ENCODE measurements at regions not wholly inside any gene's neighbourhood (a gene's known extent, or its start where the extent isn't known, plus 50 kb on each side); places are given as distances from the start of the nearest gene placed in this dataset.

DNA sequence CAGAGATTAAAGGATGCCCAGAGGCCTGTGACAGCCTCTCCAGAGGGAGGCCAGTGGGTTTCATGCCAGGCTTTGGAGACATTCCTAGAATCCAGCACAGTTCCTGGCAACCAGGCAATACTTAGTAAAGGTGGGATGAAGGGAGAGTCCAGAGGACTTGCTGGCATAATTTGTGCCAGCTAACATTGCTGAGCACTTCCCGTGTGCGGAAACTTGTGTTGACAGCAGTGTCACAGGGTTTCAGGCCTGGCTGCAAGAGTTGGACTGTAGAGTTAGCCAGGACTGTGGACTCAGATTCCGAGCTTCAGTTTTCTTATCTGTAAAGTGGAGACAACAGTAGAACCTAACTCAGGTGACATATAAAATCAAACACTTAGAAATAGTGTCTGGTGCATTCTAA is 141.7 kb downstream of the SALL1 start:
- Histone ChIP-seq H3K36me3 (ENCODE audit: control insufficient read depth, insufficient read depth, low read length) (no peaks in the 10 kb centered on the region), H3K27me3 (ENCODE audit: control insufficient read depth, insufficient read depth, low read length) (no peaks in the 10 kb centered on the region), H3K4me3 (ENCODE audit: low read depth, low read length) (no peak overlapping the region)
- CTCF ChIA-PET: interaction anchor here (1.3 kb wide), 1 partner anchor 9 kb away, joined by 4 read pairs; no protein-coding TSS in a partner anchor
- POLR2A ChIA-PET: no interaction called here
- TF ChIP-seq, protein P1, sequence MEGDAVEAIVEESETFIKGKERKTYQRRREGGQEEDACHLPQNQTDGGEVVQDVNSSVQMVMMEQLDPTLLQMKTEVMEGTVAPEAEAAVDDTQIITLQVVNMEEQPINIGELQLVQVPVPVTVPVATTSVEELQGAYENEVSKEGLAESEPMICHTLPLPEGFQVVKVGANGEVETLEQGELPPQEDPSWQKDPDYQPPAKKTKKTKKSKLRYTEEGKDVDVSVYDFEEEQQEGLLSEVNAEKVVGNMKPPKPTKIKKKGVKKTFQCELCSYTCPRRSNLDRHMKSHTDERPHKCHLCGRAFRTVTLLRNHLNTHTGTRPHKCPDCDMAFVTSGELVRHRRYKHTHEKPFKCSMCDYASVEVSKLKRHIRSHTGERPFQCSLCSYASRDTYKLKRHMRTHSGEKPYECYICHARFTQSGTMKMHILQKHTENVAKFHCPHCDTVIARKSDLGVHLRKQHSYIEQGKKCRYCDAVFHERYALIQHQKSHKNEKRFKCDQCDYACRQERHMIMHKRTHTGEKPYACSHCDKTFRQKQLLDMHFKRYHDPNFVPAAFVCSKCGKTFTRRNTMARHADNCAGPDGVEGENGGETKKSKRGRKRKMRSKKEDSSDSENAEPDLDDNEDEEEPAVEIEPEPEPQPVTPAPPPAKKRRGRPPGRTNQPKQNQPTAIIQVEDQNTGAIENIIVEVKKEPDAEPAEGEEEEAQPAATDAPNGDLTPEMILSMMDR (IDR thresholded peaks at IDR 0.05; ENCODE audit: insufficient read depth, low read depth, low read length): no peak
- DNase-seq (ENCODE audit: low read depth): no peak

DNA sequence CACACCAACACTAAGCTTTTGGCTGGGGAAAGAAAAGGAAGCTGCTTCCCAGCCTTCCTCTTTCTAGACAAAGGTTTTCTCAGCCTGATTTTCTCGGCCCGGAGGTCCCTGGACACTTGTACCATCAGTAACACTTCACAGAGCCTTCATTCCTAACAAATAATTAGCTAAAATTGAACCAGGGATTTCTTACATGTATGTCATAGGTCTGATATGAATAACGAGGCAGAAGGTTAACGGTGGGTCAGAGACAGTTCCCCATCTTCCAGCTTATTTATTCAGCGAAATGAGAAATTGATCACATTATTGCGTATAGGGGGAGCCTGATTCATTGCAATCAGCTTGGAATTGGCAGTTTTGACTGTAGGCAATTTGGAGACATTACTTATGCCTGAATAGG is 142.5 kb downstream of the SALL1 start:
- POLR2A ChIA-PET: no interaction called here
- no peak overlapping the region for H3K4me3 ChIP-seq (ENCODE audit: low read depth, low read length)
- TF ChIP-seq, protein P1 (IDR thresholded peaks at IDR 0.05; ENCODE audit: insufficient read depth, low read depth, low read length): no peak
- CTCF ChIA-PET: interaction anchor here (1.3 kb wide), 1 partner anchor 9 kb away, joined by 4 read pairs; no protein-coding TSS in a partner anchor
- no peaks in the 10 kb centered on the region for H3K36me3 ChIP-seq (ENCODE audit: control insufficient read depth, insufficient read depth, low read length)
- DNase-seq (ENCODE audit: low read depth): no peak
- no peaks in the 10 kb centered on the region for H3K27me3 ChIP-seq (ENCODE audit: control insufficient read depth, insufficient read depth, low read length)

- no peak for DNase-seq (ENCODE audit: low read depth)
- TF ChIP-seq, protein P1 (IDR thresholded peaks at IDR 0.05; ENCODE audit: insufficient read depth, low read depth, low read length): no peak
- no peak overlapping the region for H3K4me3 ChIP-seq (ENCODE audit: low read depth, low read length)
- no peaks in the 10 kb centered on the region for H3K36me3 ChIP-seq (ENCODE audit: control insufficient read depth, insufficient read depth, low read length)
- CTCF ChIA-PET: interaction anchor here (1.3 kb wide), 1 partner anchor 10 kb away, joined by 4 read pairs; no protein-coding TSS in a partner anchor
- no peaks in the 10 kb centered on the region for H3K27me3 ChIP-seq (ENCODE audit: control insufficient read depth, insufficient read depth, low read length)
- POLR2A ChIA-PET: no interaction called here
Measured at GRCh38 chr16:51008037-51008436, 143.0 kb downstream of the SALL1 start.

GRCh38 chr16:51003850-51004566 is 147.1 kb downstream of the SALL1 start:
- Histone ChIP-seq H3K36me3 (ENCODE audit: control insufficient read depth, insufficient read depth, low read length) (no peaks in the 10 kb centered on the region), H3K4me3 (ENCODE audit: low read depth, low read length) (no peak overlapping the region), H3K27me3 (ENCODE audit: control insufficient read depth, insufficient read depth, low read length) (no peaks in the 10 kb centered on the region)
- POLR2A ChIA-PET: no interaction called here
- CTCF ChIA-PET: no interaction called here
- TF ChIP-seq, protein P1 (IDR thresholded peaks at IDR 0.05; ENCODE audit: insufficient read depth, low read depth, low read length): no peak
- no peak for DNase-seq (ENCODE audit: low read depth)

DNA sequence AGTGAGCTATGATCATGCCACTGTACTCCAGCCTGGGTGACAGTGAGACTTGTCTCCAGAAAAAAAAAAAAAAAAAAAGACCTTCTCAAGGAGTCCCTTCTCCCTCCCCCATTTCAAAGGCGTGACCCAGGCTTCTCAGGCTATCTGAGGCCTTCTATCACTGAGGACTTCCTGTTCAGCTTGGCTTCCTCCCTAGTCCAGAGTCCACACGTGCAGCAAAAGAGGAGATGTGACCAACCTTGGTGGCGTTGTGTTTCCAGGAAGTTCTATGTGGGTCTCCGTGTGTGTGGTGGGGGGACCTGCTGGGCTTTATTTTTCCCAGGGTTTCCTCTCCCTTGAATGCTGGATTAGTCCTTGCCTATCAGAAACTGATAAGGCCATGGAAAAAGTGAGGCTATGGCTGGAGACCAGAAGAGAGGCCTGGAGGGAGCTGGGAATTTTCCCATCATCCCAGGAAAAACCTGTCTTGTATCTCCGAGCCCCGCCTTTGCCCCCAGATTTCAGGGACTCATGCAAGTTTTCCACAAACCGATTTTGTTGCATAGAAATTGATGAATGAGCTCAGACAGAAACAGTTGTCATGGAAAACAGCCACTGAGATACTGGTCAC is 148.1 kb downstream of the SALL1 start:
- Histone ChIP-seq H3K36me3 (ENCODE audit: control insufficient read depth, insufficient read depth, low read length) (no peaks in the 10 kb centered on the region), H3K27me3 (ENCODE audit: control insufficient read depth, insufficient read depth, low read length) (no peaks in the 10 kb centered on the region), H3K4me3 (ENCODE audit: low read depth, low read length) (no peak overlapping the region)
- POLR2A ChIA-PET: no interaction called here
- CTCF ChIA-PET: no interaction called here
- no peak for DNase-seq (ENCODE audit: low read depth)
- TF ChIP-seq, protein P1 (IDR thresholded peaks at IDR 0.05; ENCODE audit: insufficient read depth, low read depth, low read length): no peak
